Naive B cell (primary cell): ENCODE measurements at regions not wholly inside any gene's neighbourhood (a gene's known extent, or its start where the extent isn't known, plus 50 kb on each side); places are given as distances from the start of the nearest gene placed in this dataset.
A peak's percentile ranks its signal among the peaks of the same experiment; 100 is the strongest.
"Not testable (repeated sequence)": the region's sequence is repeated elsewhere in the genome, so short reads cannot be mapped to it uniquely, and the experiment has no call there.

Source experiments
- ATAC-seq, 2 donors: fragments of 150-1000 bp; cut with Tn5 transposase; 2 replicates each; pipeline ENCODE4 v1.10.0; 2021; ENCODE audit warnings: low read depth in 2 of 2, mild to moderate bottlenecking in 2 of 2, moderate library complexity in 2 of 2
- DNase-seq: peaks from one replicate; pipeline ENCODE4 v3.0.0; 2022
- H3K27ac Mint-ChIP-seq, 6 donors: one replicate each; pipeline ENCODE4 v1.8.0; 2020 to 2022; ENCODE audit warnings: mild to moderate bottlenecking in 6 of 6, mixed read lengths in 6 of 6, moderate library complexity in 5 of 6, inconsistent platforms in 2 of 6
- H3K27me3 Mint-ChIP-seq, 3 donors: one replicate each; pipeline ENCODE4 v1.8.0; 2021 to 2022; ENCODE audit warnings: mixed read lengths in 3 of 3, mild to moderate bottlenecking in 1 of 3
- H3K36me3 Mint-ChIP-seq, 2 donors: one replicate each; pipeline ENCODE4 v1.8.0; 2020 to 2022; ENCODE audit warnings: mixed read lengths in 2 of 2, inconsistent platforms in 1 of 2, mild to moderate bottlenecking in 1 of 2
- H3K4me1 Mint-ChIP-seq, 3 donors: one replicate each; pipeline ENCODE4 v1.8.0; 2020 to 2022; ENCODE audit warnings: mixed read lengths in 3 of 3, inconsistent platforms in 1 of 3, mild to moderate bottlenecking in 1 of 3, moderate library complexity in 1 of 3
- H3K4me3 Mint-ChIP-seq, 8 donors: one replicate each; pipeline ENCODE4 v1.8.0; 2020 to 2022; ENCODE audit warnings: mild to moderate bottlenecking in 8 of 8, mixed read lengths in 8 of 8, moderate library complexity in 8 of 8, inconsistent platforms in 2 of 8
- H3K9me3 Mint-ChIP-seq, 7 donors: one replicate each; pipeline ENCODE4 v1.8.0; 2020 to 2022; ENCODE audit warnings: mixed read lengths in 7 of 7, mild to moderate bottlenecking in 5 of 7, inconsistent platforms in 2 of 7, moderate library complexity in 1 of 7

DNA sequence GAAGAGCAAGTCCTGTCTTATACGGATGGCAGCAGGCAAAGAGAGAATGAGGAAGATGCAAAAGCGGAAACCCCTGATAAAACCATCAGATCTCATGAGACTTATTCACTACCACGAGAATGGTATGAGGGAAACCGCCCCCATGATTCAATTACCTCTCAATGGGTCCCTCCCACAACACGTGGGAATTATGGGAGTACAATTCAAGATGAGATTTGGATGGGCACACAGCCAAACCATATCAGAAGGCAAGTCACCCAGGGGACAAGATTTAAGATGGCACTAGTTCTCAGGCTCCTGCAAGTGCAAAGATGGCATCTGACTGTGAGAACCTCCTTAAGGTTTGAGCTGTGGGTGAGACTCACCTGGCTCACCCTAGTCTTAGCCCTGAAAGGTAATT is 984.3 kb downstream of the AACS start:
- not testable (repeated sequence) for ATAC-seq, H3K27me3 Mint-ChIP-seq, H3K4me1 Mint-ChIP-seq, H3K27ac Mint-ChIP-seq, H3K36me3 Mint-ChIP-seq, DNase-seq, H3K4me3 Mint-ChIP-seq
- peaks cover 1 to 22% (median 6%) of the 10 kb centered on the region in 7 donors for H3K9me3 Mint-ChIP-seq

DNA sequence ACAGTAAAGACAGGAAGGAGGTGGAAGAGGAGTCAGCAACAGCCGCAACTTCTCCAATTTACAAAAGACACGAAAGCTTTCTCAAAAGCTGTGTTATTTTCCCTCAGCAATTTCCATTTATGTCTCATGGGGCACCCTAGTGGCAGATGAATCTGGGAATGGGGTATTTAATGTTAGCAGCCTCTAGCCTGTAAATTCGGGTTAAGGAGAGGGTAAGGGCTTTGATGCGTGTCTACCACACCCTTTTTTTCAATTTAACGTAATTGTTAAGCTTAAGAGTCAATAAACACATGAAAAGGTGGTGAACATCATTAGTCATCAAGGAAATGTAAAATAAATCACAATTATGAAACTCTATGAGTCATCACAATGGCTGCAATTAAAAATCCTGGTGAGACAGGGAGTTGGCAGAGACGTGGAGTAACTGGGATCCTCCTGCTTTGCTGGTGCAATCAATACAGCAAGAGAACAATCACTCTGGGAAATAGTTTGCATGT is 986.4 kb downstream of the AACS start:
- Mint-ChIP-seq H3K4me3 (no peak overlapping the region), H3K9me3 (peaks cover 0 to 19% (median 6%) of the 10 kb centered on the region in 7 donors), H3K4me1 (no peaks in the 10 kb centered on the region), H3K27me3 (no peaks in the 10 kb centered on the region), H3K36me3 (no peaks in the 10 kb centered on the region), H3K27ac (no peak overlapping the region)
- DNase-seq = no peak
- no peak for ATAC-seq

DNA sequence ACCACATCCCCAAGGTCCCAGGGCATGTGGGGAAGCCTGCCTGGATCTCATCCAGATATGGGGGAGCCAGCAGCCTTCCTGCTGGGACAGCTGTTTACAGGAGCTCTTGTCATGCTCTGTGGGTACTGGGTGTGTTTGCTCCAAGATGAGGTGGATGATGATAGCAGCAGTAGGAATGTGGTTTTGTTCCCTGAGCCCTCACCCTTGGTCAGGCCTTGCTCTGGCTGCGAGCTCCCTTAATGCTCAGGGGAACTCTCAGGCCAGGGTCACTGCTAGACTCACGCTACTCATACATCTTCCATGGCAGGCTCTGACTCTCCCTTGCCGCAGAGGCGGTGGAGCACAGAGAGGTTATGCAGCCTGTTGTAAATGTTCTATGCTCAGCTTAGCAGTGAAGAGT is 990.3 kb downstream of the AACS start:
- no peak for ATAC-seq
- Mint-ChIP-seq H3K27me3 (no peaks in the 10 kb centered on the region), H3K36me3 (no peaks in the 10 kb centered on the region), H3K4me3 (no peak overlapping the region), H3K4me1 (no peaks in the 10 kb centered on the region), H3K9me3 (peaks cover 0 to 14% (median 4%) of the 10 kb centered on the region in 7 donors), H3K27ac (no peak overlapping the region)
- no peak for DNase-seq

DNA sequence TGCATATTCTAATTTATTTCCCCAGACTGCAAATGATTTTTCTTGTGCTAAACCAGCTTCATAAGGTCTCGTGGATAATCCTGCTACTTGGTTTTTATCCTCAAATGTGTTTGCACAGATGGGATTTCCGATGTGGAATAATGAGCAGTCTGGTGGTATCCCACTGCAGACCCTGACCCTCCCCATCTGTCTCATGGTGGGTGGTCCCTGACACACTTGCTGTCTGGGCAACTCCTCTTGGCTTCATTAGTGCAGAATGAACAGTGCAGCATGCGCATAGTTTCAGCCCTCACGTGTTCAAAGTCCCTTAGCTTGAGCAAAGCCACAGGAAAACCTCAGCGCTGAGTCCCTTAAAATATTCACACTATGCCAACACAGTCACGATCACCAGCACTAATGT is 996.5 kb downstream of the AACS start:
- no peak overlapping the region for H3K27ac Mint-ChIP-seq
- H3K9me3 Mint-ChIP-seq = peaks cover 0 to 9% (median 0%) of the 10 kb centered on the region in 7 donors
- no peaks in the 10 kb centered on the region for H3K36me3 Mint-ChIP-seq
- DNase-seq (no peak), ATAC-seq (no peak)
- no peaks in the 10 kb centered on the region for H3K27me3 Mint-ChIP-seq
- no peak overlapping the region for H3K4me3 Mint-ChIP-seq
- no peaks in the 10 kb centered on the region for H3K4me1 Mint-ChIP-seq

DNA sequence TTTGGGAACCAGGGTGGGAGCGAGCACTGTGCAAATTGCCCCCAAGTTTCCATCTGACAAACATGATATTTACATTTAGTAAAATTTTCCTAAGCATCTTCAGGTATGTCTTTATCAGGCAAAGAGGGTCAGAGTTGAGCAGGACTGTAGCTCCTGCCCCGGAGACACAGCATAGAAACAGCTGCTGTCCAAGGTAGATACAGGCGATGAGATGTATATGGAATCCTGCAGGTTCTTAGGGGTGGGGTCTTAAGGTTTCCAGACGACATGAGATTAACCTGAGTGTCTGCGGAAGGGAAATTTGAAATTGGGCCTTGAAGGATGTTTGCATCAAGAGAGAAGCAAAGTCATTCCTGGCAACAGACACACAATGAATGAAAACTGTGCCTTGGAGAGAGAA is 998.8 kb downstream of the AACS start:
- H3K27me3 Mint-ChIP-seq = no peaks in the 10 kb centered on the region
- no peaks in the 10 kb centered on the region for H3K36me3 Mint-ChIP-seq
- DNase-seq (no peak), ATAC-seq (no peak)
- H3K4me3 Mint-ChIP-seq = no peak overlapping the region
- no peaks in the 10 kb centered on the region for H3K4me1 Mint-ChIP-seq
- no peak overlapping the region for H3K27ac Mint-ChIP-seq
- H3K9me3 Mint-ChIP-seq = peaks cover 0 to 6% (median 0%) of the 10 kb centered on the region in 7 donors

DNA sequence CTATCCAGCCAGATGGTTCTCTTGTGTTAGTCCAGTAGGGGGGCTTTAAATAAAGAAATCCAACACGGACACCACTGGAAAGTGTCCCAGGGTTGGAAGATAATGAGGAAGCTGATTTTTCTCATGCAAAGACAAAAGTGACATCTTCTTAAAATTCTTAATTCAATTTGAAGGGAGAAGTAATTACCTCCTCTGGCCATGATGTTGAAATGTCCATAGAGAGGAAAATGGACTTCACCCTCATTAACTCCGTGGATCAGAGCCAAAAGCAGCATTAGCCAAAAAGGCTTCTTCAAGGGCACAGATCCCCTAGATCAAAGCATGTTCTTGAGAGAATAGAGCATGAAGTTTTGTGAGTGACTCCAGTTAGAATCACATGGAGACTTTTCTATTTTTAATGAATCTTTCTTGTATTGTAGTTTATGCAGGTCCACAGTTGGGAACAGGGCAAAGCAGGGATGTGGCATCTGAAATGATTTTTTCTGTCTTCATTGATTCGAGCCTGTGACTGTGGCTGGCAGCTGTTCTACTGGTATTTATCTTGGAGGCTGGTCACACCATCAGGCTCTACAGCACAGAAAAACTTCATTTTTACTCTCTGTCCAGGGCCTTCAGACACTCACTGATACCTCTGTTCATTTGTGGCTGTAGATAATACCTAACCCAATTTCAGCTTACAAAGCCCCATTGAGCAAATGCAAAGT is 1002.5 kb downstream of the AACS start:
- Mint-ChIP-seq H3K9me3 (peaks cover 2 to 22% (median 12%) of the 10 kb centered on the region in 7 donors), H3K4me3 (peak overlapping the region in 1 of 8 donors; percentile 3), H3K27ac (no peak overlapping the region), H3K36me3 (peaks cover 0 to 8% of the 10 kb centered on the region in 2 donors), H3K4me1 (no peaks in the 10 kb centered on the region), H3K27me3 (no peaks in the 10 kb centered on the region)
- DNase-seq (no peak), ATAC-seq (no peak)

DNA sequence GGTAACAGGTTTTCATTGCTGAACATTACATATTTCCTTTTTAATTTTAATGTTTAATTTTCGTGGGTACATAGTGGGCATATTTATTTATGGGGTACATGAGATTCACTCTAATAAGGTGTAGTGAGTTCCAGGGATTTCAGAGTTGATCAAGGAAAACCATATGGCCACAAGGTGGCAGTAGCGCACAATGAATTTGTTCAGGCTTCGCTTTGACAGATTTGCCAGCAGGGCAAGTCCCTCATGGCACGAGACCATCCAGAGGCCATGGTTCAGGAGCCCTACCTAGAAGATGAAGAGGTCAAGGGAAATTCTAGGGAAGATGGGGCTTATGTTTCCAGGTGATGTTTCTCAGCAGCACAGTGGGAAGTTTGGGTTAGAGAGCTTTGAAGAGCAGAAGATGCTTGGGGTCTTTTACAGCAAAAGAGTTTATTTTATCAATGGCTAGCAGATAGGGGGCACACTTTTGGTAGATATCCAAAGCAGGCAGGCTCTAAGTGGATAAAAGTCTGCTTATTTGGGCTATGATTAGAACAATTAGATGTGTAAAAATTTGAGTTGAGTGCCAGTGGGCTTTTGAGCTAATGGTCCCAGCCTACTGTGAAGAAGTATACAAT is 1004.4 kb downstream of the AACS start:
- H3K4me3 Mint-ChIP-seq = no peak overlapping the region
- DNase-seq (no peak), ATAC-seq (no peak)
- no peaks in the 10 kb centered on the region for H3K27me3 Mint-ChIP-seq
- no peak overlapping the region for H3K27ac Mint-ChIP-seq
- peaks cover 2 to 18% (median 12%) of the 10 kb centered on the region in 7 donors for H3K9me3 Mint-ChIP-seq
- peaks cover 0 to 8% of the 10 kb centered on the region in 2 donors for H3K36me3 Mint-ChIP-seq
- H3K4me1 Mint-ChIP-seq = no peaks in the 10 kb centered on the region

DNA sequence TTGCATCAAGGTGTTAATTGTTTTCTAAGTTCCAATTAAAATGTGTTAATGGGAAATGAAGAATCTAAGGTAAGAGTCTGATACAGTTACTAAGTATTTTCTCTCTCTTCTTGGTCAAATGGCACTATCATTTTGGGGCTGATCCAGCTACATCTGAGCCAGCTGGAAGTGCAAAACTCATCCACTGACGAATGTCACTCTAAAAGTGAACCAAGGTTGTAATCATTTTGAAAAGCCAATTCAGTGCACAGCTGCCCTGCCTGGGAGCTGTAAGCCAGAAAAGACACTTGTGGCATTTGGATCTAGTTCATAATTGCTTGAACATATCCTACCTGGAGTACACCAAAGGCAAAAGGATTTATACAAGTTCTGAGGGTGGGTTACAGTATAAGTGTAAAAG is 1011.3 kb downstream of the AACS start:
- Mint-ChIP-seq H3K27ac (no peak overlapping the region), H3K4me3 (no peak overlapping the region), H3K9me3 (peaks cover 0 to 9% (median 3%) of the 10 kb centered on the region in 7 donors), H3K27me3 (no peaks in the 10 kb centered on the region), H3K4me1 (no peaks in the 10 kb centered on the region), H3K36me3 (peaks cover 0 to 5% of the 10 kb centered on the region in 2 donors)
- no peak for DNase-seq
- ATAC-seq = no peak

DNA sequence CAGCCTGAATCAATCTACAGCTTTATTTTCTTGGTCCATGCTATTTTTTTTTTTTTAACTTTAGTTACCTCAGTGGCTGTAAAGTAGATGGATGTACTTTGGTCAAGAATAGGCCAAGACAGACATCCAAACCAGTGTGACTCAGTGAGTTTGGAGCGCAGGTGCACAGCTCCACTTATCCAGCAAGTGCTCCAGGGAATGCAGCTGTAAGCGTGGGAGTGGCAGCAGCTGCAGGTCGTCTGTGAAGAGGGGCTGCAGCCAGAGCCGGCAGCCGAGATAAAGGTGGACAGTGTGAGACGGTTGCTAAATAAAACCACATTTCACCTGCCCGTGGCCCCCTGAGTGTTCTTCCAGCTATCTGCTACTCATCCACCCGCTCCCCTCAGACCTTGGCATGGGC is 1018.7 kb downstream of the AACS start:
- ATAC-seq (no peak), DNase-seq (no peak)
- H3K4me3 Mint-ChIP-seq = no peak overlapping the region
- peaks cover 0 to 3% of the 10 kb centered on the region in 2 donors for H3K36me3 Mint-ChIP-seq
- no peaks in the 10 kb centered on the region for H3K27me3 Mint-ChIP-seq
- peaks cover 2 to 30% (median 6%) of the 10 kb centered on the region in 7 donors for H3K9me3 Mint-ChIP-seq
- H3K27ac Mint-ChIP-seq = no peak overlapping the region
- H3K4me1 Mint-ChIP-seq = no peaks in the 10 kb centered on the region

DNA sequence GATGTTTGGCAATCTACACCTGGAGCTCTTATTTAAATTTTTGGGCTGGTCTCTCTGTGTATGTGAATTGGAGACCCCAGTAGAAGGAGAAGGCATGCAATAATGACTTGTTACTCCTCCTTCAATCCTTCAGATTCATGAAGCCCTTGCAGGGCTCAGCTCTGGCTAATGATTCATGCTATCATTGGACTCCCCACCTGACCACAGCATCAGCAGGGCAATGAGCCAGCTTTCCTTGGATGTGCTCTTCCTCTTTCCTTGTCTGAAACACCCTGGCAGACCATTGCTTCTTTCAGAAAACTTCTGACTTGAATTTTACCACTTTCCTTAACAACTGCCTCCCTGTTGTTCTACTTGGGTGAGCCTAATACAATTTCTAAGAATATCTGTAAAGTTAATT is 1019.2 kb downstream of the AACS start:
- ATAC-seq (no peak), DNase-seq (no peak)
- no peaks in the 10 kb centered on the region for H3K4me1 Mint-ChIP-seq
- H3K27me3 Mint-ChIP-seq = no peaks in the 10 kb centered on the region
- no peaks in the 10 kb centered on the region for H3K36me3 Mint-ChIP-seq
- H3K4me3 Mint-ChIP-seq = no peak overlapping the region
- peaks cover 2 to 36% (median 7%) of the 10 kb centered on the region in 7 donors for H3K9me3 Mint-ChIP-seq
- peak overlapping the region in 1 of 6 donors; percentile 6 for H3K27ac Mint-ChIP-seq

DNA sequence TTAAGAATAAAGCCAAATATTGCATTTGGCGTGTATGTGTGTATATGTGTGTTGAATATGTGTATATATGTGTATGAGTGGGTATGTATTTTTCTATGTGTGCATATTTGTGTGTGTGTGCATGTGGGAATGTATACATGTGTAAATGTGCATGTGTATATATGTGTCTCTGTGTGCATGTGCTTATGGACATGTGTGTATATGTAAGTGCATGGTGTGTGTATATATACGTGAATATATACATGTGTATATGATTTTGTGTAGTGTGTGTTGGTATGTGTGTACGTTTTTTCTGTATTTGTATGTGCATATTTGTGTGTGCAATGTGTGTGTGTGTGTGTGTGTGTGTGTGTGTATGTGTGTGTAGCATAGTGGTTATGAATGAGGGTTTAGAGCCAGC is 1021.0 kb downstream of the AACS start:
- no peak overlapping the region for H3K27ac Mint-ChIP-seq
- DNase-seq (no peak), ATAC-seq (no peak)
- H3K27me3 Mint-ChIP-seq = no peaks in the 10 kb centered on the region
- no peaks in the 10 kb centered on the region for H3K4me1 Mint-ChIP-seq
- H3K9me3 Mint-ChIP-seq = peaks cover 2 to 36% (median 7%) of the 10 kb centered on the region in 7 donors
- no peaks in the 10 kb centered on the region for H3K36me3 Mint-ChIP-seq
- no peak overlapping the region for H3K4me3 Mint-ChIP-seq

DNA sequence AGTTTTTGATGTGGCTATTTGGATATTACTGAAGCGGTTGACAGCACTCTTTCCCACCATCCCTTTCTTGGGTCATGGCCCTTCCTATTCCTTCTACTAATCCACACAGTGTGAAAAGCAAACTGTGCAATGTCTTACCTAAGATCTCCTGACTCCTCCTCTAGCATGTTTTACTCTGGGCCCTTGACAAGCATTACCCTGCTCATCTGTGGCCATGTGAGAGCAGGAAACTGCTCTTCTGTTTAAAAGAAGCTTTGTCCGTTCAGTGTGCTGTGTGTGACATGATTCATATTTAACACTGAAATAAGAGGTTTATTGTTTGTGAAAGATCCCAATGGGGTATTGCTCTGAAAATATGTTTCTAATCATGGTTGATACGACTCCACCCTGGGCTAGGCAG is 1022.5 kb downstream of the AACS start:
- H3K4me3 Mint-ChIP-seq = no peak overlapping the region
- H3K27ac Mint-ChIP-seq = no peak overlapping the region
- H3K36me3 Mint-ChIP-seq = no peaks in the 10 kb centered on the region
- H3K27me3 Mint-ChIP-seq = no peaks in the 10 kb centered on the region
- DNase-seq (no peak), ATAC-seq (no peak)
- H3K9me3 Mint-ChIP-seq = peaks cover 4 to 37% (median 10%) of the 10 kb centered on the region in 7 donors
- H3K4me1 Mint-ChIP-seq = no peaks in the 10 kb centered on the region

DNA sequence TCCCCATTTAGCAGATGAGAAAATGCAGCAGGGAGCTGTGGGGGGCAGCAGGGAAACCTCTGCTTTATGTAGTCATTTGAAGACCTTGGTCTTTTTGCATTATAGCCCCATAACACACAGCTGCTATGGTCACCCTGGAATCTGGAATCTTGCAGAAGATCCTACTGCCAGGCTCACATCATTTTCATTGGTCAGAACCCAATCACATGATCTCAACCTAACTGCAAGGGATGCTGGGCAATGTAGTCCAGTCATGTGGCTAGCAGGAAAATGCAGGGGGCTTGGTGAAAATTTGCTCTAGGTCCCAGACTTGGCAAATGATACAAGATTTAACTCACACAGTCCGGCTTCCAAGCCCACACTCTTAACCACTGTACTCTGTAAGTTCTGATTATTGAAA is 1028.7 kb downstream of the AACS start:
- Mint-ChIP-seq H3K36me3 (no peaks in the 10 kb centered on the region), H3K27ac (no peak overlapping the region), H3K4me1 (no peaks in the 10 kb centered on the region), H3K27me3 (no peaks in the 10 kb centered on the region), H3K4me3 (no peak overlapping the region), H3K9me3 (peaks cover 0 to 18% (median 7%) of the 10 kb centered on the region in 7 donors)
- ATAC-seq (no peak), DNase-seq (no peak)

DNA sequence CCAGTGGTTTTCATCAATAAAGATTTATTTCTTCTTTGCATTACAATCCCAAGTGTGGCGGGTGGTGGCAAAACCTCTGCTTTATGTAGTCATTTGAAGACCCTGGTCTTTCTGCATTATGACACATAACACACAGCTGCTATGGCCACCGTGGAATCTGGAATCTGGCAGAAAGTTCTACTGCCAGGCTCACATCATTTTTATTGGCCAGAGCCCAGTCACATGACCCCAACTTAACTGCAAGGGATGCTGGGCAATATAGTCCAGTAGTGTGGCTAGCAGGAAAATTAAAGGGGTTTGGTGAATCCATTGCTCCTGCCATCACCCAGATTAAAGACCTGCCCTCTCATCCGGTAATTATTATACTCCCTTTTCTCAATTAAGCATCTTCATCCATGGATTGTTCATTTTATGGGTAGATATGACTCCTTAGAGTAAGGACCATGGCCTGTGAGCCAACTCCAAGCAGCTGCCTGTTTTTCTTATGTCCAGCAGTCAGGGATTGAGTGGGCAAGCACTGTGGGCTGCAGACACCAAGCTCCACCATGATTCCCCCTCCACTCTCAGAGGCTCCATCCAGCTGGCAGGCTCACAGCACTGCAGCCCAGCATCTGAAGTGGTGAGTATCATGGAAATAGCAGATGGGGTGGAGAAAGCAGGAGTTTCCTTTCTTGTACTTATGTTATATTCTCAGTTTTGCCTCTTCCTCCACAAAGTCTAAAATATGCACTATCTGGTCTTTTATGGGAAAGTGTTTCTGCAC is 1030.7 kb downstream of the AACS start:
- Mint-ChIP-seq H3K4me1 (no peaks in the 10 kb centered on the region), H3K36me3 (no peaks in the 10 kb centered on the region), H3K4me3 (no peak overlapping the region), H3K27me3 (no peaks in the 10 kb centered on the region), H3K27ac (no peak overlapping the region), H3K9me3 (peaks cover 0 to 10% (median 6%) of the 10 kb centered on the region in 7 donors)
- no peak for ATAC-seq
- no peak for DNase-seq
